ENCODE measurements at regions not wholly inside any gene's neighbourhood (a gene's known extent, or its start where the extent isn't known, plus 50 kb on each side); places are given as distances from the start of the nearest gene placed in this dataset.

DNA sequence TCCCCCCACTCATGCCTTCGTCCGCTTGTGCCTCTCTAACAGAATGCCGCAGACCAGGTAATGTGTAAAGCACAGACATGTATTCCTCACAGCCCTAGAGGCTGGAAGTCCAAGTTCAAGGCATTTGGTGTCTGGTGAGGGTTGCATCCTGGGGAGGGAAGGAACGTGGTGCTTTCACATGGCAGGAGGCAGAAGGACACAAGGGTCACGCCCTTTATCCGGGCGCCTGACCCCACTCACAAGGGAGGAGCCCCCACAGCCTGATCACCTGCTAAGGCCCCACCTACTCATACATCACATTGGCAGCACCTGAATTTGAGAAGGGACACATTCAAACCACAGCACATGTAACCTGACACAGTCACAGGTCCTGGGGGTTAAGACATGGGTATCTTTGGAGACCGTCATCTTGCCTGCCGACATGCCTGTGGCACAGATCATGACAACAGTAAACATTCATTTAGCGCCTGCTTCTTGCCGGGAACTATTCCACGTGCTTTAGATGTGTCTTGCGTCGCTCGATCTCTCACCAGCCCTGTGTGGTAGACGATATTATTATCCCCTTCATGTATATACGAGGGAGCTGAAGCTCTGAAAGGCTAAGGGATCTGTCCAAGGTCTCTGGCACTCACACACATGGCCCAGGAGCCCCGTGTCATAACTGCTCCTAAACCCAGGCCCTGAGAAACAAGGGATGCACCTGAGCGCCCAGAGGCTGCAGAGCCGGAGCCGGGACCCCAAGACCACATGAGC, 235.6 kb downstream of the NPHP4 start:
- TF ChIP-seq, protein P1, sequence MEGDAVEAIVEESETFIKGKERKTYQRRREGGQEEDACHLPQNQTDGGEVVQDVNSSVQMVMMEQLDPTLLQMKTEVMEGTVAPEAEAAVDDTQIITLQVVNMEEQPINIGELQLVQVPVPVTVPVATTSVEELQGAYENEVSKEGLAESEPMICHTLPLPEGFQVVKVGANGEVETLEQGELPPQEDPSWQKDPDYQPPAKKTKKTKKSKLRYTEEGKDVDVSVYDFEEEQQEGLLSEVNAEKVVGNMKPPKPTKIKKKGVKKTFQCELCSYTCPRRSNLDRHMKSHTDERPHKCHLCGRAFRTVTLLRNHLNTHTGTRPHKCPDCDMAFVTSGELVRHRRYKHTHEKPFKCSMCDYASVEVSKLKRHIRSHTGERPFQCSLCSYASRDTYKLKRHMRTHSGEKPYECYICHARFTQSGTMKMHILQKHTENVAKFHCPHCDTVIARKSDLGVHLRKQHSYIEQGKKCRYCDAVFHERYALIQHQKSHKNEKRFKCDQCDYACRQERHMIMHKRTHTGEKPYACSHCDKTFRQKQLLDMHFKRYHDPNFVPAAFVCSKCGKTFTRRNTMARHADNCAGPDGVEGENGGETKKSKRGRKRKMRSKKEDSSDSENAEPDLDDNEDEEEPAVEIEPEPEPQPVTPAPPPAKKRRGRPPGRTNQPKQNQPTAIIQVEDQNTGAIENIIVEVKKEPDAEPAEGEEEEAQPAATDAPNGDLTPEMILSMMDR (IDR thresholded peaks at IDR 0.05) = no peak
- no peak for TF ChIP-seq POLR2A (IDR thresholded peaks at IDR 0.05)
